ENCODE measurements at regions not wholly inside any gene's neighbourhood (a gene's known extent, or its start where the extent isn't known, plus 50 kb on each side); places are given as distances from the start of the nearest gene placed in this dataset.

- DNase-seq (ENCODE audit: extremely low read depth, low read depth, low spot score), result no peak
These were observed 514.5 kb downstream of the PREX1 start for GRCh38 chr20:48313324-48313723.

- DNase-seq (ENCODE audit: extremely low read depth, low read depth, low spot score), result no peak
These were observed 515.8 kb downstream of the PREX1 start for GRCh38 chr20:48311956-48312355.

GRCh38 chr20:48310305-48310704 is 517.5 kb downstream of the PREX1 start:
- DNase-seq (ENCODE audit: extremely low read depth, low read depth, low spot score), result no peak

- no peak for DNase-seq (ENCODE audit: extremely low read depth, low read depth, low spot score)
These were observed 518.5 kb downstream of the PREX1 start for GRCh38 chr20:48309293-48309692.

- DNase-seq (ENCODE audit: extremely low read depth, low read depth, low spot score), result no peak
These were observed 518.9 kb downstream of the PREX1 start for GRCh38 chr20:48308882-48309281.

- no peak for DNase-seq (ENCODE audit: extremely low read depth, low read depth, low spot score)
These were observed 519.5 kb downstream of the PREX1 start for GRCh38 chr20:48308232-48308781.

- no peak for DNase-seq (ENCODE audit: extremely low read depth, low read depth, low spot score)
These were observed 520.5 kb downstream of the PREX1 start for GRCh38 chr20:48307277-48307676.

- no peak for DNase-seq (ENCODE audit: extremely low read depth, low read depth, low spot score)
These were observed 517.7 kb upstream of the SULF2 start for GRCh38 chr20:48302844-48303542.

- no peak for DNase-seq (ENCODE audit: extremely low read depth, low read depth, low spot score)
These were observed 516.9 kb upstream of the SULF2 start for GRCh38 chr20:48302149-48302548.

- no peak for DNase-seq (ENCODE audit: extremely low read depth, low read depth, low spot score)
These were observed 515.9 kb upstream of the SULF2 start for GRCh38 chr20:48301189-48301588.

- DNase-seq (ENCODE audit: extremely low read depth, low read depth, low spot score), result no peak
These were observed 515.2 kb upstream of the SULF2 start for GRCh38 chr20:48300529-48300928.

GRCh38 chr20:48298851-48299484 is 513.7 kb upstream of the SULF2 start:
- peak; percentile 96 for DNase-seq (ENCODE audit: extremely low read depth, low read depth, low spot score)

GRCh38 chr20:48298433-48298832 is 513.2 kb upstream of the SULF2 start:
- DNase-seq (ENCODE audit: extremely low read depth, low read depth, low spot score), result no peak

- DNase-seq (ENCODE audit: extremely low read depth, low read depth, low spot score), result no peak
These were observed 510.7 kb upstream of the SULF2 start for GRCh38 chr20:48295966-48296421.

GRCh38 chr20:48295445-48295903 is 510.2 kb upstream of the SULF2 start:
- peak; percentile 97 for DNase-seq (ENCODE audit: extremely low read depth, low read depth, low spot score)

- DNase-seq (ENCODE audit: extremely low read depth, low read depth, low spot score), result no peak
These were observed 509.7 kb upstream of the SULF2 start for GRCh38 chr20:48294942-48295341.

GRCh38 chr20:48294196-48294595 is 508.9 kb upstream of the SULF2 start:
- no peak for DNase-seq (ENCODE audit: extremely low read depth, low read depth, low spot score)

GRCh38 chr20:48293671-48294070 is 508.4 kb upstream of the SULF2 start:
- no peak for DNase-seq (ENCODE audit: extremely low read depth, low read depth, low spot score)

- DNase-seq (ENCODE audit: extremely low read depth, low read depth, low spot score), result no peak
These were observed 507.5 kb upstream of the SULF2 start for GRCh38 chr20:48292806-48293205.

GRCh38 chr20:48291896-48292295 is 506.6 kb upstream of the SULF2 start:
- no peak for DNase-seq (ENCODE audit: extremely low read depth, low read depth, low spot score)

- DNase-seq (ENCODE audit: extremely low read depth, low read depth, low spot score), result no peak
These were observed 503.7 kb upstream of the SULF2 start for GRCh38 chr20:48288930-48289507.

Measured in glomerular endothelial cell (primary cell).